ENCODE measurements at regions not wholly inside any gene's neighbourhood (a gene's known extent, or its start where the extent isn't known, plus 50 kb on each side); places are given as distances from the start of the nearest gene placed in this dataset.
A peak's percentile ranks its signal among the peaks of the same experiment; 100 is the strongest.

DNA sequence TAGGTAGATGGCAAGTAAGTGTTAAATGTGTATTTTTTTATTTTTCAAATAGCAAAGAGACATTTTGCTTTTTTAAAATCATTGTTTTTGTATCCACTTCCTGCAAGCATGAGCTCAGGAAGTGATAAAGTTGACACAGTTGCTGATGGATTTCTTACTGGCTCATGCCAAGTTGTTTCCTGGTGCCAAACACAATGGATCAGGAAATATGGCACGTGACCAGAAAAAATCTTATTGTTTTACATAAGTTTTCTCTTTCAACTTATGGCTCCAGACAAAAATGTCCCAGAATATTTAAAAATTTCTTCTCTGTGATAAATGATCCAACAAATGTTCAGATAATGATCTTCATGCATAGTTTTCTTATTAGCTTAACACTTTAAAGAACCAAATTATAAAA lies 1279.1 kb upstream of the FLRT2 start:
- DNase-seq (ENCODE audit: insufficient read length, low spot score) = no peak
- TF ChIP-seq, protein P1, sequence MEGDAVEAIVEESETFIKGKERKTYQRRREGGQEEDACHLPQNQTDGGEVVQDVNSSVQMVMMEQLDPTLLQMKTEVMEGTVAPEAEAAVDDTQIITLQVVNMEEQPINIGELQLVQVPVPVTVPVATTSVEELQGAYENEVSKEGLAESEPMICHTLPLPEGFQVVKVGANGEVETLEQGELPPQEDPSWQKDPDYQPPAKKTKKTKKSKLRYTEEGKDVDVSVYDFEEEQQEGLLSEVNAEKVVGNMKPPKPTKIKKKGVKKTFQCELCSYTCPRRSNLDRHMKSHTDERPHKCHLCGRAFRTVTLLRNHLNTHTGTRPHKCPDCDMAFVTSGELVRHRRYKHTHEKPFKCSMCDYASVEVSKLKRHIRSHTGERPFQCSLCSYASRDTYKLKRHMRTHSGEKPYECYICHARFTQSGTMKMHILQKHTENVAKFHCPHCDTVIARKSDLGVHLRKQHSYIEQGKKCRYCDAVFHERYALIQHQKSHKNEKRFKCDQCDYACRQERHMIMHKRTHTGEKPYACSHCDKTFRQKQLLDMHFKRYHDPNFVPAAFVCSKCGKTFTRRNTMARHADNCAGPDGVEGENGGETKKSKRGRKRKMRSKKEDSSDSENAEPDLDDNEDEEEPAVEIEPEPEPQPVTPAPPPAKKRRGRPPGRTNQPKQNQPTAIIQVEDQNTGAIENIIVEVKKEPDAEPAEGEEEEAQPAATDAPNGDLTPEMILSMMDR (IDR thresholded peaks at IDR 0.05; ENCODE audit: insufficient read depth, missing control alignments) = no peak
- no peak for FAIRE-seq

DNA sequence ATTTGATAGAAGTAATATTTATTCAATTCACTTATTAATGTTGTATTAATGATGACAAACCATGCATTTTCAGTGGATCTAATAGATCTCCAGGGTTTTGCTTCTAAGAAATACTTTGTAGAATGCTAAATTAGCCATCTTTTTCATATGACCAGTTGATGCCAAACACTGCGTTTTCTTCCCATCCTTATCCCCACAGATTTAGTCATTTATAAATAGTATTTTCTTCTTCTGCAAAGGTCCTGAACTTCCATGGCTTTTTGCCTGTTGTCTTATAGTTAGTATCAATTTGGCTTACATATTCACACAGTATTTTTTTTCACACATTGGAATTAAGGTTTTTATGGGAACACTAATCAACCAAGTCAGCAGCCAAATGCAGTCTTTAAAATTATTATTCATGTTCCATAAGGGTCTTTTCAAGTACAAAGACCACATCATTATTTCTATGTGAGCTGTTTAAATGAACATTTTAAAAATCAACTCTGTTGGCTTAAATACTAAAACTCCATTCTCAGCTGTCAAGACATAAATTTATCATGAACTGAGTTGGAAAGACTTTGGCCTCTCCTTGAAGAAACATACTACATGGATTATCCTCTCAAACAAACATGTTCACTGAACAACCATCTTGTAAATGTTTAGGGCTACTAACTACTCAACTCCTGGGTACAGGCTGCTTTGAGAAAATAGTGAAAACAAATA lies 1278.4 kb upstream of the FLRT2 start:
- TF ChIP-seq, protein P1 (IDR thresholded peaks at IDR 0.05; ENCODE audit: insufficient read depth, missing control alignments) = no peak
- FAIRE-seq (no peak), DNase-seq (ENCODE audit: insufficient read length, low spot score) (no peak)

DNA sequence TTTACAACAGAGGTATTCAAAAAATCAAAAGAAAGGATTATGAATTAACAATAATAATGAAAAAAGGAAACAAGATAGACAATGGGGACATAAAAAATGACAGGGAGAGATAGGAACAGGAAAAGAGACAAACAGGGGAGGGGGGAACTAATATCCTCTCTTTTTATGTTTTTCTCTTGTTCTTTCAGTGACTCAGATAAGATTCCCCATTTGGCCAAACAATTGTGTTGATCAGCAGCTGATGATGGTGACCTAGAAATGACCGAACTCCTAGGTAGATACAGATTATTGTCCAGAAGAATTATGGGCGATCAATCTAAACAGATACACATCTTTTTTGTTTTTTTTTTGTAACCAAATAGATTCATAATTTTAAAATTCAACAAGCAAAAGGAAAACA lies 1277.2 kb upstream of the FLRT2 start:
- no peak for DNase-seq (ENCODE audit: insufficient read length, low spot score)
- TF ChIP-seq, protein P1 (IDR thresholded peaks at IDR 0.05; ENCODE audit: insufficient read depth, missing control alignments) = no peak
- FAIRE-seq = no peak

DNA sequence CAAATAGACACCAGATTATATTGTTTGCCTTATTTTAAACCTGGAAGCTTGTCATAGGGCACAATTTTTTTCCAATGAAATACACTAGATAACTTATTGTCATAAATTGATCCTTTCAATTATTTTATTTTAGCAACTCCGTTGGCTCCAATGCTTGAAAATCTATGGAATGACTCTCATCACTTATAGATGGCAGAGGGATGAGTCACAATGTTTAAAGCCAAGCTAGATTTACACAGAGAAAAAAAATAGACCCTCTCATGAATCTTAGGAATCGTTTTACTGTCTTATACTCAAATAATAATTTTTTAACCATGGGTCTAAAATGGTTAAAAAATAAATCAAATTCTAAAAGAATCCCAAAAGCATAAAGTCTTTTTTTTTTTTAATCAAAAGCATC lies 1276.6 kb upstream of the FLRT2 start:
- FAIRE-seq (no peak), DNase-seq (ENCODE audit: insufficient read length, low spot score) (no peak)
- TF ChIP-seq, protein P1 (IDR thresholded peaks at IDR 0.05; ENCODE audit: insufficient read depth, missing control alignments) = no peak

DNA sequence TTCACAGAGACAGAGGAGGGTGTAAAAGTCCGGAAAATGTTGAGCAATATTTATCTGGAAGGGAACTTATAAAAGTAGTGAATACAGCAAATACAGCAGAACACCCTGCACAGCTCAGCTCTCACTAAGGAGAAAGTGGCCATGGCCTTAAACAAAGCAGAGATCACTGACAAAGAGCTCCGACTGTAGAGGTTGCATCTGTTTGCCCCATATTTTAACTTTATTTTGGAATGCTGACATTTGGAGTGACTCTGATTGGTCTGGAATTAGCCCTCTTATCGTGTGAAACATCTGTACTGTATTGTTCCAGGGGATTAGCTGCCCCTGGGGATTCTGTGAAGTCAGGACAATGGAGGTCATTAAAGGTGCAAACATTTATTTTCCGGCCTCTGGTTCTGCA lies 1275.7 kb upstream of the FLRT2 start:
- TF ChIP-seq, protein P1 (IDR thresholded peaks at IDR 0.05; ENCODE audit: insufficient read depth, missing control alignments) = no peak
- FAIRE-seq (peak; percentile 60), DNase-seq (ENCODE audit: insufficient read length, low spot score) (no peak)

DNA sequence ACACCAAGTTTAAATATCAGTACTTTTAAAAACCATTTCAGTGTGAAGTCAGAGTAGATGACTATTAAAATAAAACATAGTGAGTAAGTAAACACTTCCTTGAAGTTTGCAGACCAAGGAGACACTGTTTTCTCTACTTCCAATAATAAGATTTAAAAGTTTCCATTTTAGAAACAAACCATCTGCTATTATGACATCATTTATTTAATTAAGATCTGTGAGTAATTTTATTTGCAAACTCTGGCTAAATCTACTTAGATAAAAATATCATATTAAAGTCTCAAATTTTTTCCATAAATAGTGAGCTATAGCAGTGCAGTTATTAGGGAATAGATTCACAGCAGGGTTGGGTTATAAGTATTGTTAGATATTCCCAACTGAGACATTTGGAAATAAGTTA lies 1267.0 kb upstream of the FLRT2 start:
- DNase-seq (ENCODE audit: insufficient read length, low spot score) = no peak
- TF ChIP-seq, protein P1 (IDR thresholded peaks at IDR 0.05; ENCODE audit: insufficient read depth, missing control alignments) = no peak
- no peak for FAIRE-seq

DNA sequence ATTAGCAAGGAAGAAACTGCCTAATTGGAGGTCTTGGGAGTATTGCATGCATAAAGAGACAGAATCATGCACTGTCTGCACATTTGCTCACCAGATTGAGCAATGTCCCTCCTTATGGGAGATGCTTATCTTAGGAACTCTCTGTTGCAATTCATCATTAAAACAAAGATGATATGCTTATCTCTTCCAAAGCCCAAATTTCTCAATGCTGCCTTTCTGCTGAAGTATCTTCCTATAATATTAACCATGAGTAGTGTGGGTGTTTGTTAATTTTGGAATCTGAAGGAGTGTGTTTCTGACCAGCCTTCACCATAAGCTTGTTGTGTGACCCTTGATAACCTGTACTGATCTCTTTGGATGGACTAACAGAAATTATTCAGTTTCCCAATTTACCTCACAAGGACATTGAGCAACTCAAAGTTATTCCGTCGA lies 1257.6 kb upstream of the FLRT2 start:
- DNase-seq (ENCODE audit: insufficient read length, low spot score) (no peak), FAIRE-seq (peak; percentile 21)
- TF ChIP-seq, protein P1 (IDR thresholded peaks at IDR 0.05; ENCODE audit: insufficient read depth, missing control alignments) = no peak
